Astrocyte of the cerebellum (primary cell): ENCODE measurements at regions not wholly inside any gene's neighbourhood (a gene's known extent, or its start where the extent isn't known, plus 50 kb on each side); places are given as distances from the start of the nearest gene placed in this dataset.

Experiments used
- DNase-seq: peaks from one replicate; pipeline ENCODE4 v3.0.0-alpha.2; 2011; ENCODE audit warnings: low read depth
- H3K4me3 ChIP-seq: 2 replicates; pipeline ENCODE4 v1.5.1; 2011; ENCODE audit warnings: mild to moderate bottlenecking, low read depth, low read length, moderate library complexity
- in situ Hi-C: cut with HindIII; loops from 2 replicates; pipeline ENCODE4 v1.10.0; 2017; ENCODE audit warnings: low sequenced_read_pairs
- TF ChIP-seq, protein P1 (sequence below): IDR thresholded peaks from 2 replicates; pipeline ENCODE4 v1.5.1; 2012; ENCODE audit warnings: low read length, low read depth, moderate library complexity, mild to moderate bottlenecking; ENCODE audit errors: missing control alignments

DNA sequence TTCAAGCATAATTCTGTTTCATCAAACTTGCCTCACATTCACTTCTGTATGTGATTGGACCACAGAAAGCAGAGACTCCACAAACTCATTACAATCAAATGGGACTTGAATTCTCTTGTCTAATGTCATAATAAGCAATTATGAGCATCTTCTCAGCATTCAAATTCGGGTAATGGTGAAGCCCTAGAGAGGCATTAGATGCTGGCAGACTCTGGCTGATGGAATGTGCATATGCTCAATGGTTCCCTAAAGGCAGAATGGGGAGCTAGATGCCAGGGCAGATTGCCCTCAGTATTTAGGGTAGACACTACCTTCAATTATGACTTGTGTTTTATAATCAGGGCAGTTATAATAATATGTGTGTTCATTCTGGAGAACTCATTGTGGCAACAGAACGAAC, 127.9 kb downstream of the HDGFL1 start:
- H3K4me3 ChIP-seq: no peak overlapping the region
- in situ Hi-C loops: no loop called here
- DNase-seq: no peak
- TF ChIP-seq, protein P1, sequence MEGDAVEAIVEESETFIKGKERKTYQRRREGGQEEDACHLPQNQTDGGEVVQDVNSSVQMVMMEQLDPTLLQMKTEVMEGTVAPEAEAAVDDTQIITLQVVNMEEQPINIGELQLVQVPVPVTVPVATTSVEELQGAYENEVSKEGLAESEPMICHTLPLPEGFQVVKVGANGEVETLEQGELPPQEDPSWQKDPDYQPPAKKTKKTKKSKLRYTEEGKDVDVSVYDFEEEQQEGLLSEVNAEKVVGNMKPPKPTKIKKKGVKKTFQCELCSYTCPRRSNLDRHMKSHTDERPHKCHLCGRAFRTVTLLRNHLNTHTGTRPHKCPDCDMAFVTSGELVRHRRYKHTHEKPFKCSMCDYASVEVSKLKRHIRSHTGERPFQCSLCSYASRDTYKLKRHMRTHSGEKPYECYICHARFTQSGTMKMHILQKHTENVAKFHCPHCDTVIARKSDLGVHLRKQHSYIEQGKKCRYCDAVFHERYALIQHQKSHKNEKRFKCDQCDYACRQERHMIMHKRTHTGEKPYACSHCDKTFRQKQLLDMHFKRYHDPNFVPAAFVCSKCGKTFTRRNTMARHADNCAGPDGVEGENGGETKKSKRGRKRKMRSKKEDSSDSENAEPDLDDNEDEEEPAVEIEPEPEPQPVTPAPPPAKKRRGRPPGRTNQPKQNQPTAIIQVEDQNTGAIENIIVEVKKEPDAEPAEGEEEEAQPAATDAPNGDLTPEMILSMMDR: no peak

DNA sequence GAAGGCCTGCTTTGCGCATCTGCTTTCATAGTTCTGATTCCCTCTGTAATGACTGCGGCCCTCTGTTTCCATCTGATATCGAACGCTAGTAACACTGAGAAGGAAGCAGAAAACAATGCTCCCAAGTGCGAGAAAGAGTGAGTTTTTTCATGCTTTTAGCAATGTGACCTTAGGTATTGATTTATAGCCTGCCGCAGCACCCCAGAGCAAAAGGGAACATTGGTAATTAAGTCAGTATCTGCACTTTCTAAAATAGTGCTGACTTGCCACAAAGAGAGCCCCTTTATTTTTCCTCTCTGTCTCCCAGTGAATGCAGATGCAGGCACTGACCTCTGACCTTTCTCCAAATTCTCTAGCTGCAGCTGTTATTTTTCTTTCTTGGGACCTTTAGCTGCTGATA, 129.8 kb downstream of the HDGFL1 start:
- no peak overlapping the region for H3K4me3 ChIP-seq
- no peak for DNase-seq
- in situ Hi-C loops: no loop called here
- TF ChIP-seq, protein P1: no peak

DNA sequence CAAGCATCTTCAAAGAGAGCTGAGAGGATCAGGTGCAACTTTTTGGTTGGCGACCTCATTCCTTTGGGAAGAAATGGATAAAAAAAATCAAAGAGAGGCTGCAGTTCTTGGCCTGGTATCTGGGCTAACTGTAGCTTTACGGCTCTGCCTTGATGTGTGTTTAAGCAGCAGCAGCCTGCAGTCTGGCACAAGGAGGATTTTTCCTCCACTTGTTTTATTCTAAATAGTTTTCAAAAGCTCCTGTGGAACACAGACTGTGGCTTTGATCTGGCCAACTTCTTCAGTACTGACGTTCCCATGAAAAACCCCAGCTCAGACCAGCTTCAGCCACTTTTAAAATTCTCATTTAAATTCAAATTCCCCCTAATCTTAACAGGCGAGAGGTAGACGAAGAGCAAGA, 137.3 kb downstream of the HDGFL1 start:
- no peak overlapping the region for H3K4me3 ChIP-seq
- in situ Hi-C loops: no loop called here
- DNase-seq: no peak
- TF ChIP-seq, protein P1: no peak

DNA sequence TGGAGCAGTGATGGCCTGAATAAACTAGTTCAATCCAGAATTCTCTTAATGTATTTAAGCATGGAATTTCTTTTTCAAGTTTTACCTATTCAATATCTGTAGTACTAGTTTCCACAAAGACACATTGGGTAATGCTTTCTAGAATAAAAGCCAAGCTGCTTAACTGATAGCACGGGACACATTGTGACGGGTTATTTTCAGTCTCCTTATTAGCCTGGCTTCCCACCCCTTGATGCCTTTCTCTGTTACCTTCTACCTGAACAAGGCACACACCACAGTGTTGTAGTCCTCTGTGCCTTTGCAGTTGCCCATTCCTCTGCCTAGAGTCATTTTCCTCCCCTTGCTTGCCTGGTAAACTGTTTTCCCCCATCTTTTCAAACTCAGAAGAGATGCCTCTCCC, 139.1 kb downstream of the HDGFL1 start:
- DNase-seq: no peak
- in situ Hi-C loops: no loop called here
- no peak overlapping the region for H3K4me3 ChIP-seq

DNA sequence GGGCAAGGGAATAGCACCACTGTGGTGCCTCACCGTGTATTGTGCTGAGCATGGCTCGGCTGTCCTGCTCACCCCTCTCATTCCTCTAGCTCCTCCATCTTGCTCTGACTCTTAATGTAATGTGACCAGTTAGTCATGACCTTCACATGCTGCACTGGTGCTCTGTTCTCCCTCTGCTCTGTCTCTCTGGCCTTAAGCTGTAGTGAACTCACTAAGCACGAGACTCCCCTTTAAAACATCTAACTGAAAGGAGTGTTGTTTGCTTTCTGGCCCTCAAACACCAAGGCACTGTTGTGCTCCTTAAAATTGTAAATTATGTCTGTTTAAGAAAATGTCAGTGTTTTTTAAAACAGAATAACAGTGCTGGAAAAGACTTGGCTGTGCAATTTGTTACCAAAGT, 140.4 kb downstream of the HDGFL1 start:
- TF ChIP-seq, protein P1: no peak
- no peak for DNase-seq
- in situ Hi-C loops: no loop called here

More for the DNA sequence above, 139.1 kb downstream of the HDGFL1 start:
- TF ChIP-seq, protein P1: no peak

DNA sequence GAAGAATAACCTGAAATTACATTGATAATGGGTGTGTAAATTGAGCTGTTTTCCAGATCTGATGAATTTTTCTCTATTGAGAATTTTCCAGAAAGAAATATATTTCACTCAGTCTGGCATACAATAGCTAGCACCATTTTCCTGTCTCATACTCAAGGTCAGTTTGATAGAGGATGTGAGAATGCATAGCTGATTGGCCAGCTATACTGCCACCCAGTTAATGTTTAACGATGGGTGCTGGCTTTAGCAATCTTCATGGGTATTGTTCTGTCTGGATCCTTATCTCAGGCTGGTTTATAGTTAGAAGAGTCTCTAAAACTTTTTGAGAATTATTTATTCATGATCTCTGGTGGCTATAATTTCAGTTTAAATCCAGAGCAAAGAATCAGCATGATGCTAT, 147.4 kb downstream of the HDGFL1 start:
- TF ChIP-seq, protein P1: no peak
- no peak overlapping the region for H3K4me3 ChIP-seq
- no peak for DNase-seq
- in situ Hi-C loops: no loop called here

More for the DNA sequence above, 140.4 kb downstream of the HDGFL1 start:
- H3K4me3 ChIP-seq: no peak overlapping the region

DNA sequence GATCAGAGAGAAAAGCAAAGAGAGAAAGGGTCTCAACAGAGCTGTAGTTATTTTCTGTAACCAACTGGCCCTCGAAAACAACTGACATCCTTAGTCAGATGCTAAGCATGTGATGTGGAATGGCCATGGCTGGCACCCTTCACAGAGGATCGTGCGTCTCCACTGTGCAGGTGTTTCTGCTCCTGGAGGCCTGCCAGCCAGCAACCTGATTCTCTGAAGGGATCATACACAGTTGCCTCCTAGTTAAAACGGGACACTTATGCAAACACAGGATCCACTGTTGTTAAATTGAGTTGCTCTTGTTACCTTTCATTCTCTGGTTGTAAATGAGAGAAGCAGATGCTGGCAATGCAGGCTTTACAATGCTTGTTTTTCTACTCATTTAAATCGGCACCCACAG, 148.5 kb downstream of the HDGFL1 start:
- in situ Hi-C loops: no loop called here

More for the DNA sequence above, 148.5 kb downstream of the HDGFL1 start:
- TF ChIP-seq, protein P1: no peak
- no peak for DNase-seq
- no peak overlapping the region for H3K4me3 ChIP-seq
